Epithelial cell of proximal tubule (primary cell): ENCODE measurements at regions not wholly inside any gene's neighbourhood (a gene's known extent, or its start where the extent isn't known, plus 50 kb on each side); places are given as distances from the start of the nearest gene placed in this dataset.

Source experiments
- DNase-seq: peaks from one replicate; pipeline ENCODE4 v3.0.0-alpha.2; 2011; ENCODE audit warnings: low read depth
- H3K4me3 ChIP-seq: 2 replicates; pipeline ENCODE4 v1.5.1; 2011; ENCODE audit warnings: low read depth, mild to moderate bottlenecking, low read length
- CTCF ChIP-seq: conservative IDR thresholded peaks from 2 replicates; pipeline ENCODE4 v1.5.1; 2012; ENCODE audit warnings: low read depth, mild to moderate bottlenecking, low read length

- peak; percentile 90 for DNase-seq
- peak overlapping the region; percentile 45 for H3K4me3 ChIP-seq
- TF ChIP-seq CTCF, result no peak
These were observed 630.4 kb upstream of the TBL1XR1 start for GRCh38 chr3:177827511-177828207.

GRCh38 chr3:177828208-177828565, 630.9 kb upstream of the TBL1XR1 start:
- no peak for DNase-seq
- TF ChIP-seq CTCF, result no peak
- peak overlapping the region; percentile 45 for H3K4me3 ChIP-seq

GRCh38 chr3:177830411-177830849, 633.1 kb upstream of the TBL1XR1 start:
- DNase-seq, result no peak
- no peak overlapping the region for H3K4me3 ChIP-seq
- no peak for TF ChIP-seq CTCF

GRCh38 chr3:177831361-177831760, 634.1 kb upstream of the TBL1XR1 start:
- DNase-seq, result no peak
- no peak for TF ChIP-seq CTCF
- no peak overlapping the region for H3K4me3 ChIP-seq

- DNase-seq, result no peak
- no peak overlapping the region for H3K4me3 ChIP-seq
- TF ChIP-seq CTCF, result no peak
These were observed 635.6 kb upstream of the TBL1XR1 start for GRCh38 chr3:177832880-177833279.

GRCh38 chr3:177833332-177833731, 636.0 kb upstream of the TBL1XR1 start:
- DNase-seq, result no peak
- H3K4me3 ChIP-seq, result no peak overlapping the region

More at GRCh38 chr3:177833332-177833731, 636.0 kb upstream of the TBL1XR1 start:
- TF ChIP-seq CTCF, result no peak
